GM12878 (cell line): ENCODE measurements at regions not wholly inside any gene's neighbourhood (a gene's known extent, or its start where the extent isn't known, plus 50 kb on each side); places are given as distances from the start of the nearest gene placed in this dataset.
A peak's percentile ranks its signal among the peaks of the same experiment; 100 is the strongest.

Experiments
- BACH1 ChIP-seq: fragments of 450-650 bp; IDR thresholded peaks from 2 replicates; pipeline ENCODE4 v1.6.1; 2017; ENCODE audit warnings: mild to moderate bottlenecking, borderline replicate concordance
- BCL11A ChIP-seq: IDR thresholded peaks from 2 replicates; pipeline ENCODE4 v1.6.1; 2011; ENCODE audit warnings: low read depth, low read length
- CEBPB ChIP-seq, 2 experiments: fragments of 150-350 bp in 1 of 2; IDR thresholded peaks; 2 replicates each; pipeline ENCODE4 v1.6.1; 2012 to 2014; ENCODE audit warnings: low read depth in 2 of 2, low read length in 2 of 2, borderline replicate concordance in 1 of 2, inconsistent platforms in 1 of 2
- CHD2 ChIP-seq: IDR thresholded peaks from 2 replicates; pipeline ENCODE4 v1.6.1; 2011; ENCODE audit warnings: low read depth, low read length, improper control_type of control experiment, borderline replicate concordance
- DPF2 ChIP-seq: fragments of 450-650 bp; IDR thresholded peaks from 2 replicates; pipeline ENCODE4 v1.6.1; 2017; ENCODE audit warnings: mild to moderate bottlenecking
- EP300 ChIP-seq, 2 experiments: fragments of 150-350 bp in 1 of 2; IDR thresholded peaks; 2 replicates each; pipeline ENCODE4 v1.6.1; 2011 to 2012; ENCODE audit warnings: low read depth in 2 of 2, low read length in 2 of 2, borderline replicate concordance in 1 of 2, improper control_type of control experiment in 1 of 2, inconsistent platforms in 1 of 2; ENCODE audit not compliant: control insufficient read depth in 1 of 2
- HDGF ChIP-seq: fragments of 450-650 bp; IDR thresholded peaks from 2 replicates; pipeline ENCODE4 v1.6.1; 2016; ENCODE audit warnings: antibody characterized with exemption
- HSF1 ChIP-seq: fragments of 150-350 bp; IDR thresholded peaks from 2 replicates; pipeline ENCODE4 v1.6.1; 2014; ENCODE audit warnings: mild to moderate bottlenecking, low read depth, low read length
- KLF5 ChIP-seq: fragments of 450-650 bp; IDR thresholded peaks from 2 replicates; pipeline ENCODE4 v1.6.1; 2014; ENCODE audit warnings: mild to moderate bottlenecking; ENCODE audit not compliant: partially characterized antibody
- LARP7 ChIP-seq: fragments of 450-650 bp; IDR thresholded peaks from 2 replicates; pipeline ENCODE4 v1.6.1; 2017; ENCODE audit warnings: mild to moderate bottlenecking
- MEF2B ChIP-seq: fragments of 450-650 bp; IDR thresholded peaks from 2 replicates; pipeline ENCODE4 v1.6.1; 2018; ENCODE audit warnings: mild to moderate bottlenecking, moderate library complexity; ENCODE audit not compliant: partially characterized antibody, poor library complexity, severe bottlenecking
- MTA2 ChIP-seq: fragments of 450-650 bp; IDR thresholded peaks from 2 replicates; pipeline ENCODE4 v1.6.1; 2016; ENCODE audit warnings: low read depth, mild to moderate bottlenecking, moderate library complexity
- MYC ChIP-seq: IDR thresholded peaks from 2 replicates; pipeline ENCODE4 v1.6.1; 2011; ENCODE audit warnings: mild to moderate bottlenecking, low read length, moderate library complexity, inconsistent platforms; ENCODE audit not compliant: insufficient read depth, insufficient replicate concordance, insufficient read length, severe bottlenecking
- NFYB ChIP-seq: IDR thresholded peaks from 2 replicates; pipeline ENCODE4 v1.6.1; 2011; ENCODE audit warnings: low read depth, mild to moderate bottlenecking, low read length, improper control_type of control experiment, moderate library complexity; ENCODE audit not compliant: insufficient read depth
- POLR2A ChIP-seq: IDR thresholded peaks from 2 replicates; pipeline ENCODE4 v1.6.1; 2011; ENCODE audit warnings: low read depth, mild to moderate bottlenecking, low read length
- POLR2AphosphoS2 ChIP-seq: IDR thresholded peaks from 2 replicates; pipeline ENCODE4 v1.6.1; 2011; ENCODE audit warnings: low read depth, mild to moderate bottlenecking, low read length, improper control_type of control experiment, moderate library complexity
- RCOR1 ChIP-seq: conservative IDR thresholded peaks from 2 replicates; pipeline ENCODE4 v1.6.1; 2012; ENCODE audit warnings: low read depth, low read length, improper control_type of control experiment
- RELB ChIP-seq: fragments of 450-650 bp; IDR thresholded peaks from 2 replicates; pipeline ENCODE4 v1.6.1; 2017; ENCODE audit warnings: low read depth, mild to moderate bottlenecking, moderate library complexity
- RUNX3 ChIP-seq: IDR thresholded peaks from 2 replicates; pipeline ENCODE4 v1.6.1; 2012; ENCODE audit warnings: low read length, inconsistent platforms
- SIX5 ChIP-seq: IDR thresholded peaks from 2 replicates; pipeline ENCODE4 v1.6.1; 2011; ENCODE audit warnings: mild to moderate bottlenecking, low read depth, low read length, moderate library complexity; ENCODE audit not compliant: severe bottlenecking
- SMC3 ChIP-seq: IDR thresholded peaks from 2 replicates; pipeline ENCODE4 v1.6.1; 2011; ENCODE audit warnings: low read length, improper control_type of control experiment, borderline replicate concordance
- SPI1 ChIP-seq: IDR thresholded peaks from 2 replicates; pipeline ENCODE4 v1.6.1; 2011; ENCODE audit warnings: low read depth, mild to moderate bottlenecking, low read length, moderate library complexity, borderline replicate concordance; ENCODE audit not compliant: insufficient read depth
- TAF1 ChIP-seq: IDR thresholded peaks from 2 replicates; pipeline ENCODE4 v1.6.1; 2011; ENCODE audit warnings: mild to moderate bottlenecking, low read depth, low read length, borderline replicate concordance
- TBL1XR1 ChIP-seq: IDR thresholded peaks from 2 replicates; pipeline ENCODE4 v1.6.1; 2012; ENCODE audit warnings: low read depth, low read length, improper control_type of control experiment
- ZNF622 ChIP-seq: fragments of 450-650 bp; IDR thresholded peaks from 2 replicates; pipeline ENCODE4 v1.6.1; 2017; ENCODE audit warnings: mild to moderate bottlenecking, inconsistent platforms
- ZZZ3 ChIP-seq: IDR thresholded peaks from 2 replicates; pipeline ENCODE4 v1.6.1; 2011; ENCODE audit warnings: low read depth; ENCODE audit not compliant: control insufficient read depth, insufficient read length
- TF ChIP-seq, protein P1 (sequence below): fragments of 450-650 bp; IDR thresholded peaks from 2 replicates; pipeline ENCODE4 v1.6.1; 2014; ENCODE audit warnings: mild to moderate bottlenecking

- no peak for TF ChIP-seq HSF1
- TF ChIP-seq, protein P1, sequence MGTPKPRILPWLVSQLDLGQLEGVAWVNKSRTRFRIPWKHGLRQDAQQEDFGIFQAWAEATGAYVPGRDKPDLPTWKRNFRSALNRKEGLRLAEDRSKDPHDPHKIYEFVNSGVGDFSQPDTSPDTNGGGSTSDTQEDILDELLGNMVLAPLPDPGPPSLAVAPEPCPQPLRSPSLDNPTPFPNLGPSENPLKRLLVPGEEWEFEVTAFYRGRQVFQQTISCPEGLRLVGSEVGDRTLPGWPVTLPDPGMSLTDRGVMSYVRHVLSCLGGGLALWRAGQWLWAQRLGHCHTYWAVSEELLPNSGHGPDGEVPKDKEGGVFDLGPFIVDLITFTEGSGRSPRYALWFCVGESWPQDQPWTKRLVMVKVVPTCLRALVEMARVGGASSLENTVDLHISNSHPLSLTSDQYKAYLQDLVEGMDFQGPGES = no peak
- TF ChIP-seq MYC = no peak
- no peak for TF ChIP-seq HDGF
- TF ChIP-seq POLR2AphosphoS2 = no peak
- 0 out of 2 replicates have a peak, but pooled peaks have one; percentile 17 for TF ChIP-seq TAF1
- TF ChIP-seq BCL11A = peak; percentile 62; the same call in 1 of the 2 replicates
- no peak for TF ChIP-seq SIX5
- no peak for TF ChIP-seq SMC3
- TF ChIP-seq RUNX3 = peak; percentile 78
- TF ChIP-seq POLR2A = no peak
- no peak for TF ChIP-seq LARP7
- no peak for TF ChIP-seq NFYB
- TF ChIP-seq KLF5 = no peak
- peak; percentile 38; the same call in 1 of the 2 replicates for TF ChIP-seq MTA2
- no peak for TF ChIP-seq ZNF622
- peak; percentile 46 for TF ChIP-seq MEF2B
- TF ChIP-seq RCOR1 = no peak
- TF ChIP-seq CEBPB (IDR thresholded peaks at IDR 0.05; ENCODE audit: borderline replicate concordance in 1 of 2, low read depth in 2 of 2, low read length in 2 of 2) = no peak
- no peak for TF ChIP-seq TBL1XR1
- peak; percentile 47 to 51; a peak in 2 of 4 replicates for TF ChIP-seq EP300 (IDR thresholded peaks at IDR 0.05; ENCODE audit: borderline replicate concordance in 1 of 2, control insufficient read depth in 1 of 2, low read depth in 2 of 2, low read length in 2 of 2)
- TF ChIP-seq RELB = 0 out of 2 replicates have a peak, but pooled peaks have one; percentile 18
- no peak for TF ChIP-seq DPF2
- TF ChIP-seq BACH1 = no peak
- no peak for TF ChIP-seq ZZZ3
- TF ChIP-seq CHD2 = no peak
- TF ChIP-seq SPI1 = peak; percentile 83
These were observed 112.9 kb upstream of the LYZL2 start (continued) for GRCh38 chr10:30742471-30742870.
